Fibroblast of skin of right quadriceps (primary cell): ENCODE measurements at regions not wholly inside any gene's neighbourhood (a gene's known extent, or its start where the extent isn't known, plus 50 kb on each side); places are given as distances from the start of the nearest gene placed in this dataset.
"Not testable (repeated sequence)": the region's sequence is repeated elsewhere in the genome, so short reads cannot be mapped to it uniquely, and the experiment has no call there.

ENCODE experiments used
- DNase-seq: peaks from one replicate; pipeline ENCODE4 v3.0.0-alpha.2; 2013

GRCh38 chr15:62849316-62850106 lies 193.0 kb upstream of the TPM1 start:
- DNase-seq: no peak

- no peak for DNase-seq
These were observed 192.2 kb upstream of the TPM1 start for GRCh38 chr15:62850318-62850717.

DNA sequence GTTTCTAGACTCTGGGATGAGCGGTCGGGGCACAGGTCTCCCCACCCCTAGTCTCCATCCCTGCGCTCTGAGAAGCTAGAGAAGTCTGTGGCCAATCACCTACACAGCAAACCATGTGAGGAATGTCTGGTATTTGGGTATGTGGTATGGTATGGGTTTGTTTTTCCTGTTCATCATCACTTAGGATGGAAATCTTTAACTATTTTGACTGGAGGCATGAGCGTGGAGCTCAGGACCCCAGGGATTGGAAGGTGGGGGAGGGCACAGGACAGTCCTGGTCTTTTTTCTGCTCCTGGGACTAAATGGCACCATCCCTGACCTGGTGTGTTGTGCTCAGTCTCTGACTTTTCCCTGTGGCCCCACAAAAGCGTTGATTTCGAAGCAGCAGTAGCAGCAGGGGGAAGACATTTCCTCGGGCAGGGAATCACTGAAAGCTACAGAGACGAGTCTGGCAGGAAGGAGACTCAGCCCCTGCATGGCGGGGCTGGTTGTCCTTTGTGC lies 191.7 kb upstream of the TPM1 start:
- peak; percentile 95 for DNase-seq

DNA sequence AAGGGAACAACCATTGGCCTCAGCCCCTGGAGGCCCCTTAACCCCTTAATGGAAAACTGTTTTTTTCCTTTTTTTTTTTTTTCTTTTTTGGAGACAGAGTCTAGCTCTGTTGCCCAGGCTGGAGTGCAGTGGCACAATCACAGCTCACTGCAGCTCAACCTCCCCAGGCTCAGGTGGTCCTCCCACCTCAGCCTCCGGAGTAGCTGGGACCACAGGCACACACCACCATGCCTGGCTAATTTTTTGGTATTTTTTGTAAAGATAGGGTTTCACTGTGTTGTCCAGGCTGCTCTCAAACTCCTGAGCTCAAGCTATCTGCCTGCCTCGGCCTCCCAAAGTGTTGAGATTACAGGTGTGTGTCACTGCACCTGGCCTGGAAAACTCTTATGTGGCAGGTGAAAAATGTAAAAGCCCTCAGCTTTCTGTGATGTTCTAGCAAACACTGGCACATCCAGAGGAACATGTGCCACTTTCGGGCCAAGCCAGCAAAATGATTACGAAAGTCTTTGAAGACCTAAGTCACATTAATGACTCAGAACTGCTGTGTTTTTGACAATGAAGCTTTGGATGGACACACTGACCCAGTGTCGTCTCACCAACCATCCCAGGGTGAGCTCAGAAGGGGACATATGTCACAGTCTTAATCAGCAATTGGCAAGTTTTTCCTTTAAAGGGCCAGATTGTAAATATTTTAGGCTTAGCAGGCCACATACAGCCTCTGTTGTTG lies 189.3 kb upstream of the TPM1 start:
- DNase-seq: no peak

- no peak for DNase-seq
These were observed 188.7 kb upstream of the TPM1 start for GRCh38 chr15:62853841-62854225.

GRCh38 chr15:62854420-62855084 lies 188.0 kb upstream of the TPM1 start:
- no peak for DNase-seq

GRCh38 chr15:62855085-62855476 lies 187.5 kb upstream of the TPM1 start:
- no peak for DNase-seq

- DNase-seq: no peak
These were observed 185.9 kb upstream of the TPM1 start for GRCh38 chr15:62856466-62857246.

- no peak for DNase-seq
These were observed 185.1 kb upstream of the TPM1 start for GRCh38 chr15:62857411-62857853.

GRCh38 chr15:62858343-62858742 lies 184.2 kb upstream of the TPM1 start:
- DNase-seq: no peak

- DNase-seq: no peak
These were observed 179.8 kb upstream of the TPM1 start for GRCh38 chr15:62862717-62863116.

GRCh38 chr15:62866366-62866765 lies 176.2 kb upstream of the TPM1 start:
- no peak for DNase-seq

DNA sequence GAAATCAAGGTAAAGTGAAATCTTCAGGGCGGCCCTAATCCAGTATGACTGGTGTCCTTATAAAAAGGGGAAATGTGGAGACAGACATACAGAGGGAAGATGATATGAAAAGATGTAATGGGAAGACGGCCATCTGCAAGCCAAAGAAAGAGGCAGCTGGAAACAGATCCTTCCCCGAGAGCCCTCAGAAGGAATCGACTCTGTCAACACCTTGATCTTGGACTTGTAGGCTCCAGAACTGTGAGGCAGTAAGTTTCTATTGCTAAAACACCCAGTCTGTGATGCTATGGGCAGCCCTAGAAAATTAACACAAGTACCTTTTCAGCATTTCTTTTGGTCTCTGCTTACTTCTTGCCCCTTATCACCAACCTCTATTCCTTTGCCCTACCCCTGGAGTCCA lies 174.7 kb upstream of the TPM1 start:
- no peak for DNase-seq

GRCh38 chr15:62868507-62868906 lies 174.0 kb upstream of the TPM1 start:
- DNase-seq: peak; percentile 74

DNA sequence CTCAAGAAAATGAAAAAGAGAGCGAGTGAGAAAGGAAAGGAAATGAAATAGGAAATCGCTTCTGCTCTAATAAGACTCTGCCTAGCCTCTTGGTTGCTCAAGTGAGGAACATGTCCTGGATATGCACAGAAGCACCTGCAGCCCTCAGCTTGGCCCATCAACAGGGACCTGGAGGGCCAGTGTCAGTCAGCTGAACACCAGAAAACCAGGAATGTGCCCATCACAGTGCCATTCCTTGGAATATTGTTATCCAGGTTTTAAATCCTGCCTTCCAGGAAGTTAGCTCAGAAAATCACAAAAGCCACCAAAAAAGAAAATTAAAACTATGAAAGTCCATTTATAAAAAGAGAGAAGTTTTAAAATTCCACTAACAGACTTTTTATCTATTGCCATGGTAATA lies 173.4 kb upstream of the TPM1 start:
- DNase-seq: no peak

- DNase-seq: no peak
These were observed 172.3 kb upstream of the TPM1 start for GRCh38 chr15:62870216-62870615.

GRCh38 chr15:62870701-62871100 lies 171.8 kb upstream of the TPM1 start:
- not testable (repeated sequence) for DNase-seq

DNA sequence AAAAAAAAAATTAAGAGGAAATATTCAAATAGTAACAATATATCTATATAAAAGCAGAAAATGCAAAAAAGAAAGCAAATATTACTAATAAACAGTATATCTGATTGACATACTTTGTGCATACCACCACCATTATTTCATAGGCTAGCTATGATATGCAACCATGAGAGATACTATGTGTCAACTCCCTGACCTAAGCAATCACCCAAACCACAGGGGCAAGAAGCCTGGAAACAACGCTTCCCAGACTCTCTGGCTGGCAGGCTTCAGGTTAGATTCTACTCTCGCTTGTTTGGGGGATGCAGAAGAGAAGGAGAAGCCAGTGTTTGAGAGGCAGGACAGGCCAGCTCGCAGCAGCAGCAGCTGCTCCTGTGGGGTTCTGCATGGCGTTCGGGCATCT lies 169.3 kb upstream of the TPM1 start:
- DNase-seq: peak; percentile 55

GRCh38 chr15:62874064-62874463 lies 168.5 kb upstream of the TPM1 start:
- DNase-seq: no peak

DNA sequence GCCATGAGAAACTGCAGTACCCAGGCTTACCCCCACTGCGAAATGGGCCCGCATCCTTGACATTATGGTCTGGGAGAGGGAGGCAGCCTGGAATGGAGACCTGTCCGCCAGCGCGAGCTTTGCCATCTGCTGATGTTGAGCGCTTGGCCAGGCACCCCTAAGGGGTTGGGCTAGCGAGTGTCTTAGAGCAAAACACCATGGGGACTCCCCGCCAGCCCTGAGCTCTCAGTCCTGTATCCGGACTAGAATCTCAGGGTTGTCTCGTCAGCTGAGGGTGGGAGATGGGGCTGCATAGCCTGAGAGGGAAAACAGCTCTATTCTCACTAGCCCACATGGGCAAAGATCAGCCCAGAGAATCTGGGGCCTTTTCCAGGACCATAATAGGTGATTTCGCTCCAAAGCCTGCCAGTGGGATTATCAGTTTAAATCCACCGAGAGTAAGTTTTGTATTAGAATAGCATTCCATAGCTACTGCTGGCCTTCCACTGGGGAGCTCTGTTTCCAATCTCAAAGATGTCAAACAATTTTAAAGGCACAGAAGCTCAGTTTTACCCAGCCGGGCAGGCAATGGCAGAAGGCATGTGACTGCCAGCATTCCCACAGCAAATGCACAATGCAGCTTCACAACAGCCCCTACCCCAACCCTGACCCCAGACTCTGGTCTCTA lies 167.5 kb upstream of the TPM1 start:
- no peak for DNase-seq

- DNase-seq: no peak
These were observed 166.9 kb upstream of the TPM1 start for GRCh38 chr15:62875626-62876021.

DNA sequence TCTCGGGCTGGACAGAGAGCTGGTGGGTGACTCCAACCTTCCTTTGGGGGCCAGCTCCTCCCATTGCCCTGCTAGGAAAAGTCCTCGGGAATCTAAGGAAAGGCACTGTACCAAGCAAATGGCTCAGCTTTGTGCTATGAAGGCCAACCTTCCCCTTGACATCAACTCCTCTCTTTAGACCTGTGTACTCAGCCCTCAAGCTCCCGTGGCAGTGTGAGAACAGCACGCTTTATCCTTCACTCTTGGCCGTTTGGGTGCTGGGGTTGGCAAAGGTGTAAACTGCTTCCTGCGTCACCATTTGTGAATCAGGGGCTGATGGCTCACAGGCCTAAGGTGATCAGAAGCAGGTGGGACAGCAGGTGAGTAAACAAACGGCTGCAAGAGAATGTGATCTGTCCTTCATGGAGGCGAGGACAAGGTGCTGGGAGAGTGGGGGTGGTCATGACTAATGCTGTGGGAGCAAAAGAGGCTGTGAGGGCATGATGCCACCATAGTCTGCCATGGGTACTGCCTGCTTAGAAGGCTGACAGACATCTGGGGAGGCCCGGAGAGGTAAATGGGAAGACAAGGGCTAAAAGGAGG lies 165.2 kb upstream of the TPM1 start:
- no peak for DNase-seq
